NCI-H2227 (cell line): ENCODE measurements at regions not wholly inside any gene's neighbourhood (a gene's known extent, or its start where the extent isn't known, plus 50 kb on each side); places are given as distances from the start of the nearest gene placed in this dataset.

Source experiments
- DNase-seq: peaks from one replicate; lab custom pipeline; 2025; ENCODE audit not compliant: unreplicated experiment; lab: John Stamatoyannopoulos, UW

GRCh38 chr2:19723021-19723420 lies 178.8 kb downstream of the TTC32 start:
- no peak for DNase-seq

- no peak for DNase-seq
These were observed 179.2 kb downstream of the TTC32 start for GRCh38 chr2:19722531-19722971.

DNA sequence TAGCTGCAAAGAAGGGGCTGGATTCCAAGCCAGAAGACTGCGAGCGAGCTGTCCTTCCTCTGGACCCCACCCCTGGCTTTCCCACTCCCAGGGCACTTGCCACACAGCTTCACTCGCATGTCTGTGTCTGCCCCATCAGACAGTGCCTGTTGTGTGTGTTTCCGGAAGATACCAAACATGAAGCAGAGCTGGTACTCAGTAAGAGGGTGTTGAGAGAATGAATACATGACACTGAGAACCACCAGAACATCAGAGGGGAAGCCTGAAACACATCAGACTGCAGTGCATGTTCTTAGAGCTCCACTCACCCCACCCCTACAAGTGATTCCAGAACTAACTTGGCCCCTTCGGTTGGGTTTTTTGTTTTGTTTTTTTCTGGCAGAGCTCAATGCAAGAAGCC lies 181.5 kb downstream of the TTC32 start:
- DNase-seq = no peak

GRCh38 chr2:19719540-19719939 lies 182.2 kb downstream of the TTC32 start:
- DNase-seq = no peak

DNA sequence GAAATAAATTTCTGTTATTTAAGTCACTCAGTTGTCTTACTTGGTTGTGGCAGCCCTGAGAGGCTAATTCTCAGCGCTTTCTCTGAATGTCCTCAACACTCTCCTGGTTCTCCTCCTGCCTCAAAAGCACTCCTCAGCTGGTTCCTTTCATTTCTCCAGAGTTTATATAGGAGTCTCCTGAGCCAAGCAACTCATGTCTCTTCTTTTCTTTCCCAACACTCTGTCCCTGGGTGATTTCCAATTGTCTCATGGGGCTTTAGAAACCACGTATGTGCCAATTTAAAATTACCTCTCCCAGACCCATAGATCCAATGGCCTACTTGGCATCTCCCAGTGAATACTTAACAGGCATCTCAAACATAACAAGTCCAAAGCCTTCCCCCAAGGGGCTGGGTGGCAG lies 184.3 kb downstream of the TTC32 start:
- no peak for DNase-seq

DNA sequence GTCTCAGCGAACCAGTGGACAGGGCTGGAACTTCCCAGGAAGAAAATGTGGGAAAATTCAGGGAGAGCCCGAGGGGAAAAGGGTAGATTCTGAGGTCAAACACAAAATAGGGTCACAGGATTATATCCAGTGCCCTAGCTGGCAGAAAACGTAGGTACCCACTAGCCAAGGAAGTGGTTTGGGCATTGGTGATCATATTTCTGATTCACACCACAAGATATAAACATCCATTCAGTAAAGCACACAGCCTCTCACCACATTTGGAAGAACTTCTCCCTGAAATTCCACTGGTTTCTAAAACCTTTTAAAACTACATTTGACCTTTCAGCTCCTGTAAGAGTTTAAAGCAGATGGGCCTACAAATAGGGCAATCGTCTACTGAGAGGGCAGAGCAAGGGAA lies 186.9 kb downstream of the TTC32 start:
- no peak for DNase-seq

- DNase-seq = no peak
These were observed 188.9 kb downstream of the TTC32 start for GRCh38 chr2:19712850-19713249.

- DNase-seq = no peak
These were observed 190.1 kb downstream of the TTC32 start for GRCh38 chr2:19711470-19712372.

DNA sequence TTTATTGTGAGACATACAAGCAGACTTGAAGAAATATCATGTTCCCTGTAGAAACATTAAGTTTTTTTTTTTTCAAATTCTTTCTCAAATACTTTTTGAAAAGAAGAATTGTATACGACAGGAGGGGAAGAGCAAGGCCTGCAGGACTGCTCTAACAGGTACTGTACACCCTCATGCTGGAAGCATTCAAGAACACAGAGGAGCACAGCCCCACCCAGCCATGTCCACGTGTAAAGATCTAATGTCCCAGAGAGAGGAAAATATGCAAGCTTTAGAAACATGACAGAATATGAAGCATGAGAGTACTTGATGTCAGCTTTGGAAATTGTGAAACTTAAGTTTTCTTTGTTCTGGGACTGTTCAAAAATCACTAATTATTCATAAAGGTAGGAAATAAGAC lies 191.6 kb downstream of the TTC32 start:
- no peak for DNase-seq

DNA sequence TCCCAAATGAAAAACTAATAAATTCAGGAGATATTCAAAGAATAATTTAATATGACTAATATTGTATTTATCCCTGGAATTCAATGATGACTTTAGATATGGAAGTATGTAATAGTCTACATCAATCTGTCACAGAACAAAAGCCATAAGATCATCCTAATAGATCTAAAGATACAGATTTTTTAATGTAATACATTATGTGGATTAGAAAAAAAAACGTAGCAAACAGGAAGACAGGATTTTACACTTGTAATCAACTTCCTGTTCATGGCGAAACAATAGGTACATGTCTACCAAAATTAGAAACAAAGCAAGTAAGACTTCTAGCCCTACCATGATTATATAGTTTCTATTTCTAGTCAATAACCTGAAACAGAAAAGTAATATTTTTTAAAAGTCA lies 192.2 kb downstream of the TTC32 start:
- DNase-seq = no peak

DNA sequence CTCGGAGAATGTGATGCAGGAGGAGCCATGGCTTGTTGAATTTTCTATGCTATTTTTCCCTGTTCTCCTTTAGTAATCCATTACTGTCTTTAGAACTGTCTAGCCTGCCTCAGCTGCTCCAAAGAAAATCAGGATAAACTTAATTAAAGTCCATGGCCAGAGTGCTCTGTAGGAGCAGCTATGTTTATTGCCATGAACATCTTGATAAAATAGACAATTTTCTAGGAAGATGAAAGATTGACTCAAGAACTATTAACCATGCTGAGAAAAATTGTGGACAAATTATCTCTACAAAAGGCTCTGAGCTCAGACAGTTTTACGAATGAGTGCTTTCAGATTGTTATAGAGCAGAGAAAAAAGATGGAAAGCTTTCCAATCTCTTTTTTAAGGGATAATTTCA lies 193.0 kb downstream of the TTC32 start:
- DNase-seq = no peak

DNA sequence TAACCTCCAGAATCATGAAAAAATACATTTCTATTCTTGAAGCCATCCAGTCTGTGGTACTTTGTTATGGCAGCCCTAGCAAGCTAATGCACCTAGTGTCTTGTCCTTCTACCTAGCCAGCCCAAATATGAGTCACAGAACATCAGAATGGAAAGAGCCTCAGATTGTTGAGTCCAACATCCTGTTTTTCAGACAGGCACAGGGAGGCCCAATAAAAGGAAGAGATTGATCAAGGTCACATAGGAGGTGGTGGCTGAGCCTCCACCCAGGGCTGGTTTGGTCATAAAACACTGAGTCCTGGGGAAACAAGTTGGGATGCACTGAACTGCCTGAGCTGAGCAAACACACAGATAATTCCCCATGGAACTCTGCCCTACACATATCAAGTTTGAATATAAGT lies 195.5 kb downstream of the TTC32 start:
- DNase-seq = no peak

- DNase-seq = no peak
These were observed 199.5 kb downstream of the TTC32 start for GRCh38 chr2:19702267-19702666.

- no peak for DNase-seq
These were observed 200.8 kb downstream of the TTC32 start for GRCh38 chr2:19700861-19701585.

- DNase-seq = no peak
These were observed 204.7 kb downstream of the TTC32 start for GRCh38 chr2:19697131-19697530.

GRCh38 chr2:19695706-19696105 lies 206.1 kb downstream of the TTC32 start:
- no peak for DNase-seq

- DNase-seq = no peak
These were observed 209.9 kb downstream of the TTC32 start for GRCh38 chr2:19691892-19692291.

DNA sequence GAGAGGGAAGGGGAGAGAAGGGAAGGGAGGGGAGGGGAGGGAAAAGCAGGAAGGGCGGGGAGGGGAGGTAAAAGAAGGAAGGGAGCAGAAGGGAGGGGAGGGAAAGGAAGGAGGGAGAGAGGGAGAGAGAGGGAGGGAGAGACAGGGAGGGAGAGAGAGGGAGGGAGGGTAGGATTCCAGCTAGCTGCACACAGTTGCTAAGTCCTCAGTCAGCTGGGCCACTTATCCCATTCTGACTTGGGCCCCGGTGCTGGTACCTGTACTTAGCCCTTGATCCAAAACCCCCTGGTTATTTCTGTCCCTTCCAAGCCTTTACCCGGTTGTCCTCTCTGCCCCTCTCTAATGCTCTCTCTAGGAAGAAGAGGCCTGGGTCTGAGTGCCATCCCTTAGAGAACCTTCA lies 211.4 kb downstream of the TTC32 start:
- DNase-seq = no peak

DNA sequence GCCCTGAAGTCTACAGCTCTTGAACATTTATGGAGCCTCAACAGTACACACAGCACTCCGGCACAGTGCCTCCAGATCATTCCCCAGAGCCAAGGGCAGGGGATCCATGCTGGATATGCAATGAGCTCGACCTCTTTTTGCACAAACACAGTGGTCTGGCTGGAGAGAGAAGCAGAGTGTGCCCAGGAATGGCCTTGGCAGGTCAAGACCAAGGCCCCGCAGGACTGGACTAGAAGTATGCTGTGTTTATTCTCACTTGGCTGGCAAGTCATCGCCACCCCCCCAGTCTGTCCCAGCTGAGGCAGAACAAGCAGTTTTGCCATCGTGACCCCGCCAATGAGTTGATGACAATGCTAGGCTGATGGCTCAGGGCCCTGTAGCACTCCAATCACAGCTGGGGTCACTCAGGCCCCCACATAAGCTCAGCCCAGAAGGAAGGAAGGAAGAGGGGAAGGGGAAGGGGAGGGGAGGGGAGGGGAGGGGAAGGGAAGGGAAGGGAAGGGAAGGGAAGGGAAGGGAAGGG lies 212.1 kb downstream of the TTC32 start:
- no peak for DNase-seq

DNA sequence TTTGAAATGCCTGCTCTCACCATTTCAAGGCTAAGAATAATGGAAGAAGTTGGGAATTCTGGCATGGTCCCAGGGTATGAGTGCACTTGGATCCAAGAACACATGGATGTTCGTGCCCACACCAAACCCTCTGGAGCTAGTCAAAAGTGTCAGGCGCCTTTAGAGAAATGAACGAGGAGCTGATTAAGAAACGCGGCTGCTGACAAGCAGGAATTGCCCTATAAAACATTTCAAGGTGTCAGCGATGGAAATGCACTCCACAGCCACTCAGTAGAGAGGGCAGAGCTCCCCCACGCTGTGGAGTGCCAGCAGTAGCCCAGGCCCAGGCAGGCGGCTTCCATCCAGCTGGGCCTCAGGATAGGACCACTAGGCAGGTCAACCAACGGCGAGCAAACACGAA lies 213.7 kb downstream of the TTC32 start:
- DNase-seq = no peak

GRCh38 chr2:19687017-19687659 lies 214.6 kb downstream of the TTC32 start:
- no peak for DNase-seq

GRCh38 chr2:19686439-19686838 lies 215.3 kb downstream of the TTC32 start:
- DNase-seq = no peak
